ENCODE measurements at regions not wholly inside any gene's neighbourhood (a gene's known extent, or its start where the extent isn't known, plus 50 kb on each side); places are given as distances from the start of the nearest gene placed in this dataset.

DNA sequence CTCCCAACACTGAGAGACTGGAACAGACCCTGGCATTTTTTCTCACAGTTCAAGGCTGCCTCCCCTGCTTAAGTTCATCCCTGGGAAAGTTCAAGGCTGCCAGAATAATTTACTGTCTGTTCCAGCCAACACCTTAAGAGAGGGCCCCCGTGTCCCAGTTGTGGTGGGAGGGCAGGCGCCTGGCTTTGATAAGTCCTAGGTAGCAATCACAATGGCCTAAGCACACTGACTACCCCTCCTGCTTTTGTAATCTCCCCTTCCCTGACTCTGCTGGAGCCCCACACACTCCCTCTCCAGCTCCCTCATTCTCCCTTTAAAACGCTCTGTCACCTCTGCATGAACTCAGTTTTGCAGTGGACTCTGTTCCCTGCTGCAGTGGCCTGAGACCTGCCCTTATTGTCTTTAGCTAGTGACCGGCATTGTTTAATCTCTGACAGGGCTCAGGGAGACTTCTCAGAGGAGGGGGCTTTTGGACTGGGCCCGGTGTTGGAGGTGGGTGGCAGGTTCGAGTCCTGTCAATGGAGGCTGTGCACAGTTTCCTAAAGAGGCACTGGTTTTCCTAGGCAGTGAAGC, 507.2 kb downstream of the TBC1D22A start (continued):
- TF ChIP-seq ZNF645 (tag by site-specific recombination; IDR thresholded peaks at IDR 0.05) (no peak), ZSCAN23 (tag by site-specific recombination; IDR thresholded peaks at IDR 0.05) (no peak), ZBTB7A (tag by site-specific recombination; IDR thresholded peaks at IDR 0.05; ENCODE audit: low read depth) (no peak), ZNF366 (tag by site-specific recombination; conservative IDR thresholded peaks at IDR 0.05) (no peak), ZNF629 (tag by site-specific recombination; IDR thresholded peaks at IDR 0.05) (no peak), KLF10 (tag by site-specific recombination; IDR thresholded peaks at IDR 0.05) (no peak), ZNF133 (tag by site-specific recombination; IDR thresholded peaks at IDR 0.05) (no peak), GLIS2 (tag by site-specific recombination; IDR thresholded peaks at IDR 0.05) (no peak)
- TF ChIP-seq, protein P1, sequence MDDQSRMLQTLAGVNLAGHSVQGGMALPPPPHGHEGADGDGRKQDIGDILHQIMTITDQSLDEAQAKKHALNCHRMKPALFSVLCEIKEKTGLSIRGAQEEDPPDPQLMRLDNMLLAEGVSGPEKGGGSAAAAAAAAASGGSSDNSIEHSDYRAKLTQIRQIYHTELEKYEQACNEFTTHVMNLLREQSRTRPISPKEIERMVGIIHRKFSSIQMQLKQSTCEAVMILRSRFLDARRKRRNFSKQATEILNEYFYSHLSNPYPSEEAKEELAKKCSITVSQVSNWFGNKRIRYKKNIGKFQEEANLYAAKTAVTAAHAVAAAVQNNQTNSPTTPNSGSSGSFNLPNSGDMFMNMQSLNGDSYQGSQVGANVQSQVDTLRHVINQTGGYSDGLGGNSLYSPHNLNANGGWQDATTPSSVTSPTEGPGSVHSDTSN (CRISPR knock-in tag; IDR thresholded peaks at IDR 0.05) = no peak
- TF ChIP-seq, protein P2, sequence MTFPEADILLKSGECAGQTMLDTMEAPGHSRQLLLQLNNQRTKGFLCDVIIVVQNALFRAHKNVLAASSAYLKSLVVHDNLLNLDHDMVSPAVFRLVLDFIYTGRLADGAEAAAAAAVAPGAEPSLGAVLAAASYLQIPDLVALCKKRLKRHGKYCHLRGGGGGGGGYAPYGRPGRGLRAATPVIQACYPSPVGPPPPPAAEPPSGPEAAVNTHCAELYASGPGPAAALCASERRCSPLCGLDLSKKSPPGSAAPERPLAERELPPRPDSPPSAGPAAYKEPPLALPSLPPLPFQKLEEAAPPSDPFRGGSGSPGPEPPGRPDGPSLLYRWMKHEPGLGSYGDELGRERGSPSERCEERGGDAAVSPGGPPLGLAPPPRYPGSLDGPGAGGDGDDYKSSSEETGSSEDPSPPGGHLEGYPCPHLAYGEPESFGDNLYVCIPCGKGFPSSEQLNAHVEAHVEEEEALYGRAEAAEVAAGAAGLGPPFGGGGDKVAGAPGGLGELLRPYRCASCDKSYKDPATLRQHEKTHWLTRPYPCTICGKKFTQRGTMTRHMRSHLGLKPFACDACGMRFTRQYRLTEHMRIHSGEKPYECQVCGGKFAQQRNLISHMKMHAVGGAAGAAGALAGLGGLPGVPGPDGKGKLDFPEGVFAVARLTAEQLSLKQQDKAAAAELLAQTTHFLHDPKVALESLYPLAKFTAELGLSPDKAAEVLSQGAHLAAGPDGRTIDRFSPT (tag by site-specific recombination; IDR thresholded peaks at IDR 0.05) = no peak

GRCh38 chr22:47267513-47268282, 505.2 kb downstream of the TBC1D22A start:
- ChIA-PET POLR2A (no interaction called here), CTCF (no interaction called here)

More at GRCh38 chr22:47267513-47268282, 505.2 kb downstream of the TBC1D22A start:
- no peaks in the 10 kb centered on the region for H3K4me1 ChIP-seq (ENCODE audit: control insufficient read depth, insufficient read depth, low read length)
- no peak overlapping the region for H3K27ac ChIP-seq (ENCODE audit: extremely low read depth, low read depth, low read length)
- H3K36me3 ChIP-seq (ENCODE audit: control insufficient read depth in 2 of 2, insufficient read depth in 1 of 2, low read length in 2 of 2) = no peaks in the 10 kb centered on the region
- H3K9me3 ChIP-seq (ENCODE audit: control insufficient read depth, insufficient read depth, low read depth, low read length) = no peaks in the 10 kb centered on the region
- no peak for TF ChIP-seq PATZ1 (tag by site-specific recombination; IDR thresholded peaks at IDR 0.05)
- no peak for TF ChIP-seq MYNN (tag by site-specific recombination; IDR thresholded peaks at IDR 0.05; ENCODE audit: borderline replicate concordance)
- no peak for TF ChIP-seq ZBTB1 (tag by site-specific recombination; IDR thresholded peaks at IDR 0.05)
- no peak for TF ChIP-seq ZNF146 (tag by site-specific recombination; IDR thresholded peaks at IDR 0.05)
- TF ChIP-seq INSM2 (tag by site-specific recombination; IDR thresholded peaks at IDR 0.05) = no peak
- TF ChIP-seq REPIN1 (tag by site-specific recombination; IDR thresholded peaks at IDR 0.05; ENCODE audit: low read depth) = no peak
- no peak for TF ChIP-seq ZNF140 (tag by site-specific recombination; IDR thresholded peaks at IDR 0.05)
- TF ChIP-seq ZNF785 (tag by site-specific recombination; IDR thresholded peaks at IDR 0.05) = no peak
- TF ChIP-seq TRIM28 (IDR thresholded peaks at IDR 0.05; ENCODE audit: borderline replicate concordance, low read length) = no peak
- no peak for TF ChIP-seq ZNF776 (tag by site-specific recombination; IDR thresholded peaks at IDR 0.05; ENCODE audit: borderline replicate concordance)
- TF ChIP-seq BCL6B (tag by site-specific recombination; IDR thresholded peaks at IDR 0.05) = no peak
- TF ChIP-seq ZNF548 (tag by site-specific recombination; IDR thresholded peaks at IDR 0.05) = no peak
- H3K4me3 ChIP-seq (ENCODE audit: low read depth, low read length) = no peak overlapping the region
